Globus pallidus (tissue), 1 donor: ENCODE measurements at regions not wholly inside any gene's neighbourhood (a gene's known extent, or its start where the extent isn't known, plus 50 kb on each side); places are given as distances from the start of the nearest gene placed in this dataset.
A peak's percentile ranks its signal among the peaks of the same experiment; 100 is the strongest.

ENCODE experiments used
- DNase-seq: peaks from one replicate; pipeline ENCODE4 v3.0.0-alpha.2; 2015; ENCODE audit warnings: low spot score

GRCh38 chr17:52233176-52233575 is 74.7 kb upstream of the CA10 start:
- DNase-seq, result no peak

GRCh38 chr17:52228823-52229222 is 70.3 kb upstream of the CA10 start:
- no peak for DNase-seq

- peak; percentile 46 for DNase-seq
These were observed 69.4 kb upstream of the CA10 start for GRCh38 chr17:52227926-52228325.

- DNase-seq, result no peak
These were observed 54.9 kb upstream of the CA10 start for GRCh38 chr17:52213451-52213850.

GRCh38 chr17:52212851-52213250 is 54.3 kb upstream of the CA10 start:
- no peak for DNase-seq

GRCh38 chr17:52209507-52209906 is 51.0 kb upstream of the CA10 start:
- DNase-seq, result no peak
